ENCODE measurements at regions not wholly inside any gene's neighbourhood (a gene's known extent, or its start where the extent isn't known, plus 50 kb on each side); places are given as distances from the start of the nearest gene placed in this dataset.
"Not testable (repeated sequence)": the region's sequence is repeated elsewhere in the genome, so short reads cannot be mapped to it uniquely, and the experiment has no call there.

GRCh38 chr4:110424144-110424543, 51.8 kb upstream of the ENPEP start:
- in situ Hi-C loops (cut with MboI; ENCODE audit: low pct_unique_long_range_greater_than_20kb in 2 of 9, low sequenced_read_pairs in 9 of 9, unreplicated experiment in 9 of 9) = no loop called here
- no peak overlapping the region for H3K4me3 ChIP-seq
- 10 to 94% (median 58%) methylated on average over 1 to 2 of the region's 2 CpGs; no CpG with 5 or more reads in 1 of the 10 experiments for WGBS, 10 experiments
- no peak overlapping the region for H3K27ac ChIP-seq
- no peak for ATAC-seq (replicated peaks in 6 of 8)
- H3K4me1 ChIP-seq (replicated peaks in 1 of 2) = no peaks in the 10 kb centered on the region

GRCh38 chr4:110418641-110419040, 57.3 kb upstream of the ENPEP start:
- Histone ChIP-seq H3K27ac (no peak overlapping the region), H3K4me1 (replicated peaks in 1 of 2) (no peaks in the 10 kb centered on the region), H3K4me3 (no peak overlapping the region)
- WGBS, 10 experiments = 62 to 100% (median 95%) methylated on average over 1 to 6 of the region's 15 CpGs; no CpG with 5 or more reads in 4 of the 10 experiments
- no peak for ATAC-seq (replicated peaks in 6 of 8)
- in situ Hi-C loops (cut with MboI; ENCODE audit: low pct_unique_long_range_greater_than_20kb in 2 of 9, low sequenced_read_pairs in 9 of 9, unreplicated experiment in 9 of 9) = no loop called here

- H3K4me3 ChIP-seq = no peak overlapping the region
- H3K4me1 ChIP-seq (replicated peaks in 1 of 2) = peaks cover 9% of the 10 kb centered on the region in 2 donors
- ATAC-seq (replicated peaks in 6 of 8) = no peak
- in situ Hi-C loops (cut with MboI; ENCODE audit: low pct_unique_long_range_greater_than_20kb in 2 of 9, low sequenced_read_pairs in 9 of 9, unreplicated experiment in 9 of 9) = no loop called here
- H3K27ac ChIP-seq = no peak overlapping the region
Measured at GRCh38 chr4:110417136-110417535, 58.8 kb upstream of the ENPEP start.

- Histone ChIP-seq H3K4me3 (no peak overlapping the region), H3K4me1 (replicated peaks in 1 of 2) (peaks cover 11 to 14% of the 10 kb centered on the region in 2 donors), H3K27ac (no peak overlapping the region)
- ATAC-seq (replicated peaks in 6 of 8) = no peak
- in situ Hi-C loops (cut with MboI; ENCODE audit: low pct_unique_long_range_greater_than_20kb in 2 of 9, low sequenced_read_pairs in 9 of 9, unreplicated experiment in 9 of 9) = no loop called here
- 46 to 100% (median 90%) methylated on average over 1 to 4 of the region's 4 CpGs; no CpG with 5 or more reads in 4 of the 10 experiments for WGBS, 10 experiments
Measured at GRCh38 chr4:110415478-110415877, 60.5 kb upstream of the ENPEP start.

- Histone ChIP-seq H3K4me3 (no peak overlapping the region), H3K27ac (no peak overlapping the region), H3K4me1 (replicated peaks in 1 of 2) (peaks cover 11 to 14% of the 10 kb centered on the region in 2 donors)
- in situ Hi-C loops (cut with MboI; ENCODE audit: low pct_unique_long_range_greater_than_20kb in 2 of 9, low sequenced_read_pairs in 9 of 9, unreplicated experiment in 9 of 9) = no loop called here
- 0 to 100% (median 90%) methylated on average over 1 to 3 of the region's 3 CpGs; no CpG with 5 or more reads in 1 of the 10 experiments for WGBS, 10 experiments
- ATAC-seq (replicated peaks in 6 of 8) = no peak
Measured at GRCh38 chr4:110415041-110415440, 60.9 kb upstream of the ENPEP start.

GRCh38 chr4:110414561-110414920, 61.4 kb upstream of the ENPEP start:
- 0 to 50% (median 0%) methylated on average over 1 of the region's 1 CpG; no CpG with 5 or more reads in 5 of the 10 experiments for WGBS, 10 experiments
- Histone ChIP-seq H3K27ac (no peak overlapping the region), H3K4me1 (replicated peaks in 1 of 2) (peaks cover 11 to 14% of the 10 kb centered on the region in 2 donors), H3K4me3 (no peak overlapping the region)
- ATAC-seq (replicated peaks in 6 of 8) = no peak
- in situ Hi-C loops (cut with MboI; ENCODE audit: low pct_unique_long_range_greater_than_20kb in 2 of 9, low sequenced_read_pairs in 9 of 9, unreplicated experiment in 9 of 9) = no loop called here

GRCh38 chr4:110413807-110414560, 62.0 kb upstream of the ENPEP start:
- H3K4me1 ChIP-seq (replicated peaks in 1 of 2) = peaks cover 11 to 14% of the 10 kb centered on the region in 2 donors
- H3K27ac ChIP-seq; H3K4me3 ChIP-seq; in situ Hi-C loops (cut with MboI; ENCODE audit: low pct_unique_long_range_greater_than_20kb in 2 of 9, low sequenced_read_pairs in 9 of 9, unreplicated experiment in 9 of 9): not testable (repeated sequence)
- 0 to 77% (median 51%) methylated on average over 1 to 5 of the region's 5 CpGs; no CpG with 5 or more reads in 2 of the 10 experiments for WGBS, 10 experiments
- ATAC-seq (replicated peaks in 6 of 8) = peak in 1 of 8 experiments; percentile 32

- Histone ChIP-seq H3K27ac (no peak overlapping the region), H3K4me1 (replicated peaks in 1 of 2) (peaks cover 11 to 14% of the 10 kb centered on the region in 2 donors), H3K4me3 (peak overlapping the region in 4 of 5 donors; percentile 33 to 58 (median 49))
- peak in 2 of 8 experiments; percentile 9 to 21 for ATAC-seq (replicated peaks in 6 of 8)
- WGBS, 10 experiments = 65 to 100% (median 75%) methylated on average over 2 to 5 of the region's 5 CpGs
- in situ Hi-C loops (cut with MboI; ENCODE audit: low pct_unique_long_range_greater_than_20kb in 2 of 9, low sequenced_read_pairs in 9 of 9, unreplicated experiment in 9 of 9) = no loop called here
Measured at GRCh38 chr4:110412354-110413065, 63.4 kb upstream of the ENPEP start.

GRCh38 chr4:110411574-110412011, 64.4 kb upstream of the ENPEP start:
- 11 to 70% (median 47%) methylated on average over 3 to 5 of the region's 5 CpGs; no CpG with 5 or more reads in 2 of the 10 experiments for WGBS, 10 experiments
- peak in 5 of 8 experiments; percentile 80 to 88 (median 86) for ATAC-seq (replicated peaks in 6 of 8)
- in situ Hi-C loops (cut with MboI; ENCODE audit: low pct_unique_long_range_greater_than_20kb in 2 of 9, low sequenced_read_pairs in 9 of 9, unreplicated experiment in 9 of 9) = no loop called here
- Histone ChIP-seq H3K4me3 (peak overlapping the region; percentile 33 to 58 (median 46)), H3K4me1 (replicated peaks in 1 of 2) (peaks cover 11 to 14% of the 10 kb centered on the region in 2 donors), H3K27ac (peak overlapping the region; percentile 59 to 93)

GRCh38 chr4:110410853-110411573, 64.9 kb upstream of the ENPEP start:
- 25% methylated on average over 1 of the region's 35 CpGs; no CpG with 5 or more reads in 9 of the 10 experiments for WGBS, 10 experiments
- in situ Hi-C loops (cut with MboI; ENCODE audit: low pct_unique_long_range_greater_than_20kb in 2 of 9, low sequenced_read_pairs in 9 of 9, unreplicated experiment in 9 of 9) = not testable (repeated sequence)

GRCh38 chr4:110400086-110400485, 75.9 kb upstream of the ENPEP start:
- 46 to 92% (median 74%) methylated on average over 1 to 7 of the region's 7 CpGs for WGBS, 10 experiments
- in situ Hi-C loops (cut with MboI; ENCODE audit: low pct_unique_long_range_greater_than_20kb in 2 of 9, low sequenced_read_pairs in 9 of 9, unreplicated experiment in 9 of 9) = no loop called here
- H3K27ac ChIP-seq = no peak overlapping the region
- H3K4me3 ChIP-seq = no peak overlapping the region
- no peaks in the 10 kb centered on the region for H3K4me1 ChIP-seq (replicated peaks in 1 of 2)
- ATAC-seq (replicated peaks in 6 of 8) = no peak

More at GRCh38 chr4:110410853-110411573, 64.9 kb upstream of the ENPEP start:
- H3K27ac ChIP-seq = peak overlapping the region; percentile 59 to 93
- peak in 5 of 8 experiments; percentile 49 to 74 (median 70) for ATAC-seq (replicated peaks in 6 of 8)
- H3K4me3 ChIP-seq = peak overlapping the region; percentile 33 to 58 (median 46)
- H3K4me1 ChIP-seq (replicated peaks in 1 of 2) = peaks cover 11 to 14% of the 10 kb centered on the region in 2 donors

GRCh38 chr4:110399046-110399445, 76.9 kb upstream of the ENPEP start:
- 0 to 83% (median 56%) methylated on average over 1 to 7 of the region's 10 CpGs for WGBS, 10 experiments
- H3K4me3 ChIP-seq; H3K4me1 ChIP-seq (replicated peaks in 1 of 2); H3K27ac ChIP-seq; ATAC-seq (replicated peaks in 6 of 8); in situ Hi-C loops (cut with MboI; ENCODE audit: low pct_unique_long_range_greater_than_20kb in 2 of 9, low sequenced_read_pairs in 9 of 9, unreplicated experiment in 9 of 9): not testable (repeated sequence)

GRCh38 chr4:110396963-110397362, 79.0 kb upstream of the ENPEP start:
- WGBS, 10 experiments = 47 to 100% (median 80%) methylated on average over 1 to 2 of the region's 2 CpGs; no CpG with 5 or more reads in 1 of the 10 experiments
- no peak overlapping the region for H3K4me3 ChIP-seq
- H3K27ac ChIP-seq = no peak overlapping the region
- no peaks in the 10 kb centered on the region for H3K4me1 ChIP-seq (replicated peaks in 1 of 2)
- in situ Hi-C loops (cut with MboI; ENCODE audit: low pct_unique_long_range_greater_than_20kb in 2 of 9, low sequenced_read_pairs in 9 of 9, unreplicated experiment in 9 of 9) = no loop called here
- no peak for ATAC-seq (replicated peaks in 6 of 8)

Measured in motor neuron (in vitro differentiated cells).